Thyroid gland (tissue), 4 donors: ENCODE measurements at regions not wholly inside any gene's neighbourhood (a gene's known extent, or its start where the extent isn't known, plus 50 kb on each side); places are given as distances from the start of the nearest gene placed in this dataset.

Experiments used
- DNase-seq, 2 donors: peaks; one replicate each; pipeline ENCODE4 v3.0.0-alpha.2; 2019
- H3K27ac ChIP-seq, 3 donors: fragments of 200-600 bp; sonication (generic); 1 replicate in 2 of 3; 2 replicates in 1 of 3; pipeline ENCODE4 v1.5.1; 2016 to 2019; ENCODE audit warnings: mild to moderate bottlenecking in 1 of 3, moderate library complexity in 1 of 3
- H3K27me3 ChIP-seq: fragments of 200-600 bp; sonication (generic); one replicate; pipeline ENCODE4 v1.5.1; 2019
- H3K36me3 ChIP-seq, 2 donors: fragments of 200-600 bp; sonication (generic); one replicate each; pipeline ENCODE4 v1.5.1; 2016 to 2019
- H3K4me1 ChIP-seq, 2 donors: fragments of 200-600 bp; sonication (generic); one replicate each; pipeline ENCODE4 v1.5.1; 2017 to 2019
- H3K4me3 ChIP-seq, 3 donors: fragments of 200-600 bp; sonication (generic); replicated peaks in 1 of 3; 1 replicate in 2 of 3; 2 replicates in 1 of 3; pipeline ENCODE4 v1.5.1; 2016; ENCODE audit warnings: mild to moderate bottlenecking in 1 of 3
- H3K9me3 ChIP-seq: fragments of 200-600 bp; sonication (generic); one replicate; pipeline ENCODE4 v1.5.1; 2017
- CTCF ChIP-seq, 6 experiments: fragments of 200-600 bp in 3 of 6; fragments of 450-650 bp in 3 of 6; sonication (generic) in 3 of 6; IDR thresholded peaks; one replicate each; pipeline ENCODE4 v1.5.1; 2016 to 2019; ENCODE audit warnings: antibody characterized with exemption in 6 of 6, mild to moderate bottlenecking in 2 of 6, inconsistent platforms in 1 of 6, moderate library complexity in 1 of 6
- POLR2A ChIP-seq, 2 donors: fragments of 450-650 bp; IDR thresholded peaks; one replicate each; pipeline ENCODE4 v1.6.1; 2017; ENCODE audit warnings: antibody characterized with exemption in 2 of 2, mild to moderate bottlenecking in 2 of 2, moderate library complexity in 1 of 2
- WGBS, 2 donors: methylation state at CpG; one replicate each; pipeline ENCODE4 v1.1.5; 2017; 5-methylcytosine and 5-hydroxymethylcytosine counted together
- intact Hi-C: fragments of 100-400 bp; cut with DNase I; formaldehyde crosslinking; loops from one replicate; pipeline ENCODE4 v1.15.1; 2023

GRCh38 chr4:123144616-123145015 lies 222.2 kb upstream of the NUDT6 start:
- Histone ChIP-seq H3K27ac (no peak overlapping the region), H3K4me1 (no peaks in the 10 kb centered on the region), H3K36me3 (no peaks in the 10 kb centered on the region), H3K27me3 (no peaks in the 10 kb centered on the region), H3K4me3 (no peak overlapping the region), H3K9me3 (no peaks in the 10 kb centered on the region)
- TF ChIP-seq POLR2A (IDR thresholded peaks at IDR 0.05) (no peak), CTCF (IDR thresholded peaks at IDR 0.05) (no peak)
- intact Hi-C loops: no loop called here
- DNase-seq: no peak

GRCh38 chr4:123158576-123158975 lies 236.2 kb upstream of the NUDT6 start:
- Histone ChIP-seq H3K27ac (no peak overlapping the region), H3K27me3 (no peaks in the 10 kb centered on the region), H3K36me3 (no peaks in the 10 kb centered on the region), H3K4me3 (no peak overlapping the region), H3K9me3 (no peaks in the 10 kb centered on the region), H3K4me1 (no peaks in the 10 kb centered on the region)
- TF ChIP-seq CTCF (IDR thresholded peaks at IDR 0.05) (no peak), POLR2A (IDR thresholded peaks at IDR 0.05) (no peak)
- WGBS, 2 donors: 58 to 61% methylated on average over 3 of the region's 3 CpGs
- no peak for DNase-seq
- intact Hi-C loops: no loop called here

GRCh38 chr4:123159479-123159878 lies 237.1 kb upstream of the NUDT6 start:
- Histone ChIP-seq H3K27ac (no peak overlapping the region), H3K4me1 (no peaks in the 10 kb centered on the region), H3K4me3 (no peak overlapping the region), H3K9me3 (no peaks in the 10 kb centered on the region), H3K36me3 (no peaks in the 10 kb centered on the region), H3K27me3 (no peaks in the 10 kb centered on the region)
- intact Hi-C loops: no loop called here
- 63 to 67% methylated on average over 2 of the region's 2 CpGs for WGBS, 2 donors
- no peak for DNase-seq
- no peak for TF ChIP-seq CTCF (IDR thresholded peaks at IDR 0.05)
- no peak for TF ChIP-seq POLR2A (IDR thresholded peaks at IDR 0.05)

- intact Hi-C loops: no loop called here
Observed at GRCh38 chr4:123162859-123163258, 233.7 kb upstream of the SPRY1 start.

GRCh38 chr4:123163501-123163900 lies 233.1 kb upstream of the SPRY1 start:
- H3K27me3 ChIP-seq: no peaks in the 10 kb centered on the region
- no peak for TF ChIP-seq POLR2A (IDR thresholded peaks at IDR 0.05)
- no peak for TF ChIP-seq CTCF (IDR thresholded peaks at IDR 0.05)
- no peak overlapping the region for H3K4me3 ChIP-seq
- H3K27ac ChIP-seq: no peak overlapping the region
- intact Hi-C loops: no loop called here
- no peaks in the 10 kb centered on the region for H3K4me1 ChIP-seq
- DNase-seq: no peak
- WGBS, 2 donors: 69 to 90% methylated on average over 1 of the region's 1 CpG
- no peaks in the 10 kb centered on the region for H3K9me3 ChIP-seq
- no peaks in the 10 kb centered on the region for H3K36me3 ChIP-seq

More at GRCh38 chr4:123162859-123163258, 233.7 kb upstream of the SPRY1 start:
- TF ChIP-seq CTCF (IDR thresholded peaks at IDR 0.05) (no peak), POLR2A (IDR thresholded peaks at IDR 0.05) (no peak)
- H3K27ac ChIP-seq: no peak overlapping the region
- no peaks in the 10 kb centered on the region for H3K4me1 ChIP-seq
- DNase-seq: no peak
- no peak overlapping the region for H3K4me3 ChIP-seq
- no peaks in the 10 kb centered on the region for H3K9me3 ChIP-seq
- H3K27me3 ChIP-seq: no peaks in the 10 kb centered on the region
- WGBS, 2 donors: 94 to 95% methylated on average over 4 of the region's 4 CpGs
- no peaks in the 10 kb centered on the region for H3K36me3 ChIP-seq
